ENCODE measurements at regions not wholly inside any gene's neighbourhood (a gene's known extent, or its start where the extent isn't known, plus 50 kb on each side); places are given as distances from the start of the nearest gene placed in this dataset.

DNA sequence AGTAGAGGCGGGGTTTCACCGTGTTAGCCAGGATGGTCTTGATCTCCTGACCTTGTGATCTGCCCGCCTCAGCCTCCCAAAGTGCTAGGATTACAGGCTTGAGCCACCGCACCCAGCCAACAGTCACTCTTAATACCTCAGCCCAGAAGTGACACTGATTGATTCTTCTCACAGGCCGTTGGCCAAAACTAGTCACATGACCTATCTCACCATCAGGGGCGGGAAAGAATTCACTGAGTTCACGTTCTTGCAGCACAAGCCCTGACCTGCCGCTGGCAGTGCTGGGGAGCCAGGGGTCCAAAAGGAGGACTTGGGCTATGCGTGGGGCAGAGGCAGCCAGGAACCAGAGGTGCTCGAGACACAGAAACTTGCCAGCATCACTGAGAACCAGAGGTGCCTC lies 55.0 kb upstream of the CPLX2 start:
- TF ChIP-seq, protein P1, sequence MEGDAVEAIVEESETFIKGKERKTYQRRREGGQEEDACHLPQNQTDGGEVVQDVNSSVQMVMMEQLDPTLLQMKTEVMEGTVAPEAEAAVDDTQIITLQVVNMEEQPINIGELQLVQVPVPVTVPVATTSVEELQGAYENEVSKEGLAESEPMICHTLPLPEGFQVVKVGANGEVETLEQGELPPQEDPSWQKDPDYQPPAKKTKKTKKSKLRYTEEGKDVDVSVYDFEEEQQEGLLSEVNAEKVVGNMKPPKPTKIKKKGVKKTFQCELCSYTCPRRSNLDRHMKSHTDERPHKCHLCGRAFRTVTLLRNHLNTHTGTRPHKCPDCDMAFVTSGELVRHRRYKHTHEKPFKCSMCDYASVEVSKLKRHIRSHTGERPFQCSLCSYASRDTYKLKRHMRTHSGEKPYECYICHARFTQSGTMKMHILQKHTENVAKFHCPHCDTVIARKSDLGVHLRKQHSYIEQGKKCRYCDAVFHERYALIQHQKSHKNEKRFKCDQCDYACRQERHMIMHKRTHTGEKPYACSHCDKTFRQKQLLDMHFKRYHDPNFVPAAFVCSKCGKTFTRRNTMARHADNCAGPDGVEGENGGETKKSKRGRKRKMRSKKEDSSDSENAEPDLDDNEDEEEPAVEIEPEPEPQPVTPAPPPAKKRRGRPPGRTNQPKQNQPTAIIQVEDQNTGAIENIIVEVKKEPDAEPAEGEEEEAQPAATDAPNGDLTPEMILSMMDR (optimal IDR thresholded peaks at IDR 0.05 in 1 of 3, IDR thresholded peaks at IDR 0.05 in 1 of 3, conservative IDR thresholded peaks at IDR 0.05 in 1 of 3; ENCODE audit: extremely low read depth in 1 of 3, insufficient read depth in 2 of 3, low read length in 3 of 3) = no peak
- DNase-seq (ENCODE audit: low read depth, low spot score) = no peak
- Histone ChIP-seq H3K27me3 (ENCODE audit: control insufficient read depth, extremely low read depth, insufficient read depth, low read length) (no peaks in the 10 kb centered on the region), H3K36me3 (ENCODE audit: control insufficient read depth in 2 of 2, extremely low read depth in 1 of 2, insufficient read depth in 2 of 2, low read length in 2 of 2) (no peaks in the 10 kb centered on the region), H3K9me3 (ENCODE audit: control insufficient read depth, low read depth, low read length) (no peaks in the 10 kb centered on the region), H3K4me1 (ENCODE audit: control insufficient read depth, extremely low read depth, insufficient read depth, low read length) (peaks cover 11% of the 10 kb centered on the region), H2AFZ (ENCODE audit: control insufficient read depth, low read length) (no peak overlapping the region), H4K20me1 (ENCODE audit: control insufficient read depth, extremely low read depth, insufficient read depth, low read length) (no peaks in the 10 kb centered on the region), H3K4me2 (ENCODE audit: control insufficient read depth, extremely low read depth, insufficient read depth, low read depth, low read length) (no peak overlapping the region), H3K4me3 (ENCODE audit: control insufficient read depth in 2 of 3, extremely low read depth in 1 of 3, insufficient read depth in 2 of 3, low read depth in 1 of 3, low read length in 3 of 3) (no peak overlapping the region), H3K9ac (ENCODE audit: control insufficient read depth, extremely low read depth, insufficient read depth, low read length) (no peak overlapping the region), H3K27ac (ENCODE audit: control insufficient read depth, insufficient read depth, low read length) (no peak overlapping the region), H3K79me2 (ENCODE audit: control insufficient read depth, insufficient read depth, low read length) (no peaks in the 10 kb centered on the region), H3K9me1 (ENCODE audit: control insufficient read depth, extremely low read depth, insufficient read depth, low read length) (no peaks in the 10 kb centered on the region)
- dilution Hi-C loops (cut with MboI; ENCODE audit: extremely low pct_ligation_motif_present, low sequenced_read_pairs) = no loop called here
- no peak for FAIRE-seq

DNA sequence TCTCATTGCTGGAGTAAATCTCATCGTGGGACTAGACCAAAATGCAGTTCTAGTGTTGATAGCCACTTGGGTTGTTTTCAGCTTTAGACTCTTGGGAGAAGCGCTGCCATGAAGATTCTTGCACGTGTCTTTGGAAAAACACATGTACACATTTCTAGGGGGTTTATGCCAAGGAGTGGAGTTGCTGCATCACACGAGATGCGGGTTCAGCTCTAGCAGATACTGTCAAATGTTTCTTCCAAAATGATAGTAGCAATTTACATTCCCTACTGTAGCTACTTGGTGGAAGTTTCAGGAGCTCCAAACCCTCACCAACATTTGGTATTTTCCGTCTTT lies 52.3 kb upstream of the CPLX2 start:
- no peak overlapping the region for H3K27ac ChIP-seq (ENCODE audit: control insufficient read depth, insufficient read depth, low read length)
- H3K9me3 ChIP-seq (ENCODE audit: control insufficient read depth, low read depth, low read length) = no peaks in the 10 kb centered on the region
- DNase-seq (ENCODE audit: low read depth, low spot score) = no peak

More for the DNA sequence above, 52.3 kb upstream of the CPLX2 start:
- FAIRE-seq = no peak
- Histone ChIP-seq H3K27me3 (ENCODE audit: control insufficient read depth, extremely low read depth, insufficient read depth, low read length) (no peaks in the 10 kb centered on the region), H4K20me1 (ENCODE audit: control insufficient read depth, extremely low read depth, insufficient read depth, low read length) (no peaks in the 10 kb centered on the region), H3K4me1 (ENCODE audit: control insufficient read depth, extremely low read depth, insufficient read depth, low read length) (peaks cover 11% of the 10 kb centered on the region), H3K9ac (ENCODE audit: control insufficient read depth, extremely low read depth, insufficient read depth, low read length) (no peak overlapping the region), H3K79me2 (ENCODE audit: control insufficient read depth, insufficient read depth, low read length) (no peaks in the 10 kb centered on the region), H3K4me3 (ENCODE audit: control insufficient read depth in 2 of 3, extremely low read depth in 1 of 3, insufficient read depth in 2 of 3, low read depth in 1 of 3, low read length in 3 of 3) (no peak overlapping the region), H2AFZ (ENCODE audit: control insufficient read depth, low read length) (no peak overlapping the region), H3K9me1 (ENCODE audit: control insufficient read depth, extremely low read depth, insufficient read depth, low read length) (no peaks in the 10 kb centered on the region), H3K36me3 (ENCODE audit: control insufficient read depth in 2 of 2, extremely low read depth in 1 of 2, insufficient read depth in 2 of 2, low read length in 2 of 2) (no peaks in the 10 kb centered on the region), H3K4me2 (ENCODE audit: control insufficient read depth, extremely low read depth, insufficient read depth, low read depth, low read length) (no peak overlapping the region)
- dilution Hi-C loops (cut with MboI; ENCODE audit: extremely low pct_ligation_motif_present, low sequenced_read_pairs) = no loop called here
- TF ChIP-seq, protein P1 (optimal IDR thresholded peaks at IDR 0.05 in 1 of 3, IDR thresholded peaks at IDR 0.05 in 1 of 3, conservative IDR thresholded peaks at IDR 0.05 in 1 of 3; ENCODE audit: extremely low read depth in 1 of 3, insufficient read depth in 2 of 3, low read length in 3 of 3) = no peak
- TF ChIP-seq EZH2 (IDR thresholded peaks at IDR 0.05; ENCODE audit: low read length) = no peak
